ENCODE measurements at regions not wholly inside any gene's neighbourhood (a gene's known extent, or its start where the extent isn't known, plus 50 kb on each side); places are given as distances from the start of the nearest gene placed in this dataset.

- Histone ChIP-seq H3K4me3 (no peak overlapping the region), H3K36me3 (no peaks in the 10 kb centered on the region), H3K27ac (no peak overlapping the region), H3K4me1 (no peaks in the 10 kb centered on the region), H3K9me3 (no peaks in the 10 kb centered on the region), H3K27me3 (no peaks in the 10 kb centered on the region)
- 96 to 100% methylated on average over 1 of the region's 1 CpG for WGBS, 2 donors
- ATAC-seq (ENCODE audit: low FRiP score in 2 of 2) (no peak), DNase-seq (no peak)
- TF ChIP-seq POLR2AphosphoS5 (IDR thresholded peaks at IDR 0.05) (no peak), POLR2A (IDR thresholded peaks at IDR 0.05) (no peak)
These were observed 169.8 kb downstream of the TSHZ3 start for GRCh38 chr19:31179471-31179852.

GRCh38 chr19:31178833-31179470 is 170.3 kb downstream of the TSHZ3 start:
- DNase-seq = no peak
- Histone ChIP-seq H3K36me3 (no peaks in the 10 kb centered on the region), H3K9me3 (no peaks in the 10 kb centered on the region), H3K4me1 (no peaks in the 10 kb centered on the region), H3K27ac (no peak overlapping the region), H3K27me3 (no peaks in the 10 kb centered on the region), H3K4me3 (no peak overlapping the region)
- TF ChIP-seq POLR2AphosphoS5 (IDR thresholded peaks at IDR 0.05) (no peak), CTCF (IDR thresholded peaks at IDR 0.05) (no peak), POLR2A (IDR thresholded peaks at IDR 0.05) (no peak), EP300 (IDR thresholded peaks at IDR 0.05) (no peak)
- ATAC-seq (ENCODE audit: low FRiP score in 2 of 2) = no peak
- WGBS, 2 donors = 79 to 80% methylated on average over 1 of the region's 1 CpG

GRCh38 chr19:31177246-31177645 is 172.0 kb downstream of the TSHZ3 start:
- no peaks in the 10 kb centered on the region for H3K4me1 ChIP-seq
- 54 to 57% methylated on average over 5 of the region's 5 CpGs for WGBS, 2 donors
- no peak for DNase-seq
- TF ChIP-seq CTCF (IDR thresholded peaks at IDR 0.05) (no peak), POLR2AphosphoS5 (IDR thresholded peaks at IDR 0.05) (no peak), POLR2A (IDR thresholded peaks at IDR 0.05) (no peak), EP300 (IDR thresholded peaks at IDR 0.05) (no peak)
- no peak overlapping the region for H3K27ac ChIP-seq
- no peaks in the 10 kb centered on the region for H3K9me3 ChIP-seq
- no peak for ATAC-seq (ENCODE audit: low FRiP score in 2 of 2)
- H3K36me3 ChIP-seq = no peaks in the 10 kb centered on the region
- H3K4me3 ChIP-seq = no peak overlapping the region
- no peaks in the 10 kb centered on the region for H3K27me3 ChIP-seq

GRCh38 chr19:31175564-31176348 is 173.5 kb downstream of the TSHZ3 start:
- Histone ChIP-seq H3K36me3 (no peaks in the 10 kb centered on the region), H3K27ac (no peak overlapping the region), H3K4me1 (no peaks in the 10 kb centered on the region), H3K4me3 (no peak overlapping the region), H3K9me3 (no peaks in the 10 kb centered on the region), H3K27me3 (no peaks in the 10 kb centered on the region)
- DNase-seq (peak in 1 of 2 donors; percentile 15), ATAC-seq (ENCODE audit: low FRiP score in 2 of 2) (peak in 1 of 2 donors; percentile 12)
- 91 to 94% methylated on average over 3 of the region's 3 CpGs for WGBS, 2 donors
- no peak for TF ChIP-seq EP300 (IDR thresholded peaks at IDR 0.05)
- TF ChIP-seq POLR2AphosphoS5 (IDR thresholded peaks at IDR 0.05) = no peak
- no peak for TF ChIP-seq POLR2A (IDR thresholded peaks at IDR 0.05)
- TF ChIP-seq CTCF (IDR thresholded peaks at IDR 0.05) = no peak

- ATAC-seq (ENCODE audit: low FRiP score in 2 of 2) (no peak), DNase-seq (no peak)
- TF ChIP-seq POLR2AphosphoS5 (IDR thresholded peaks at IDR 0.05) (no peak), POLR2A (IDR thresholded peaks at IDR 0.05) (no peak), EP300 (IDR thresholded peaks at IDR 0.05) (no peak), CTCF (IDR thresholded peaks at IDR 0.05) (no peak)
- H3K36me3 ChIP-seq = no peaks in the 10 kb centered on the region
- no peak overlapping the region for H3K27ac ChIP-seq
- WGBS, 2 donors = 75 to 83% methylated on average over 5 of the region's 5 CpGs
- no peaks in the 10 kb centered on the region for H3K9me3 ChIP-seq
- H3K27me3 ChIP-seq = no peaks in the 10 kb centered on the region
- no peak overlapping the region for H3K4me3 ChIP-seq
- no peaks in the 10 kb centered on the region for H3K4me1 ChIP-seq
These were observed 174.3 kb downstream of the TSHZ3 start for GRCh38 chr19:31174948-31175347.
